CD4-positive, alpha-beta memory T cell (primary cell): ENCODE measurements at regions not wholly inside any gene's neighbourhood (a gene's known extent, or its start where the extent isn't known, plus 50 kb on each side); places are given as distances from the start of the nearest gene placed in this dataset.
"Not testable (repeated sequence)": the region's sequence is repeated elsewhere in the genome, so short reads cannot be mapped to it uniquely, and the experiment has no call there.

Source experiments
- CTCF ChIA-PET: fragments of 350-600 bp; sonication (Branson Sonifier 250); formaldehyde crosslinking; loops from one replicate; lab custom pipeline; 2021; ENCODE audit warnings: inconsistent platforms; ENCODE audit not compliant: partially characterized antibody; lab: Charles Lee
- POLR2A ChIA-PET: fragments of 350-600 bp; sonication (Branson Sonifier 250); formaldehyde crosslinking; loops from one replicate; lab custom pipeline; 2021; ENCODE audit not compliant: partially characterized antibody; lab: Charles Lee
- DNase-seq, 5 donors: peaks; one replicate each; pipeline versions ENCODE4 v3.0.0 to v3.0.0-alpha.2; 2020 to 2022; ENCODE audit warnings: mixed read lengths in 1 of 5
- H3K27ac ChIP-seq: one replicate; pipeline ENCODE4 v1.7.0; 2013; ENCODE audit warnings: low read depth, low read length
- H3K27me3 ChIP-seq: 2 replicates; pipeline ENCODE4 v1.7.0; 2013; ENCODE audit warnings: mild to moderate bottlenecking, low read length, moderate library complexity; ENCODE audit not compliant: insufficient read depth
- H3K36me3 ChIP-seq: 2 replicates; pipeline ENCODE4 v1.7.0; 2013; ENCODE audit warnings: mild to moderate bottlenecking, low read length, moderate library complexity; ENCODE audit not compliant: insufficient read depth
- H3K4me1 ChIP-seq: 2 replicates; pipeline ENCODE4 v1.7.0; 2013; ENCODE audit warnings: mild to moderate bottlenecking, low read length, moderate library complexity; ENCODE audit not compliant: insufficient read depth
- H3K4me3 ChIP-seq, 2 donors: one replicate each; pipeline ENCODE4 v1.7.0; 2013; ENCODE audit warnings: low read length in 2 of 2, mild to moderate bottlenecking in 1 of 2
- H3K9me3 ChIP-seq, 2 donors: one replicate each; pipeline ENCODE4 v1.7.0; 2013; ENCODE audit warnings: low read length in 2 of 2, control low read depth in 1 of 2; ENCODE audit not compliant: control insufficient read depth in 1 of 2
- H3K27ac Mint-ChIP-seq, 7 donors: one replicate each; pipeline ENCODE4 v1.8.0; 2020 to 2021; ENCODE audit warnings: mixed read lengths in 7 of 7, mild to moderate bottlenecking in 6 of 7, inconsistent platforms in 3 of 7, moderate library complexity in 3 of 7
- H3K27me3 Mint-ChIP-seq, 2 donors: one replicate each; pipeline ENCODE4 v1.8.0; 2020 to 2021; ENCODE audit warnings: mixed read lengths in 2 of 2
- H3K36me3 Mint-ChIP-seq, 2 donors: one replicate each; pipeline ENCODE4 v1.8.0; 2020 to 2021; ENCODE audit warnings: mixed read lengths in 2 of 2, inconsistent platforms in 1 of 2, mild to moderate bottlenecking in 1 of 2
- H3K4me1 Mint-ChIP-seq, 4 donors: one replicate each; pipeline ENCODE4 v1.8.0; 2020 to 2021; ENCODE audit warnings: mixed read lengths in 4 of 4, mild to moderate bottlenecking in 1 of 4
- H3K4me3 Mint-ChIP-seq, 8 donors: one replicate each; pipeline ENCODE4 v1.8.0; 2020 to 2021; ENCODE audit warnings: mixed read lengths in 8 of 8, mild to moderate bottlenecking in 7 of 8, moderate library complexity in 6 of 8, inconsistent platforms in 3 of 8
- H3K9me3 Mint-ChIP-seq, 8 donors: one replicate each; pipeline ENCODE4 v1.8.0; 2020 to 2021; ENCODE audit warnings: mixed read lengths in 8 of 8, mild to moderate bottlenecking in 5 of 8, inconsistent platforms in 3 of 8, moderate library complexity in 1 of 8
- intact Hi-C: fragments of 100-400 bp; cut with micrococcal nuclease; formaldehyde crosslinking; loops from one replicate; pipeline ENCODE4 v1.15.1; 2023

DNA sequence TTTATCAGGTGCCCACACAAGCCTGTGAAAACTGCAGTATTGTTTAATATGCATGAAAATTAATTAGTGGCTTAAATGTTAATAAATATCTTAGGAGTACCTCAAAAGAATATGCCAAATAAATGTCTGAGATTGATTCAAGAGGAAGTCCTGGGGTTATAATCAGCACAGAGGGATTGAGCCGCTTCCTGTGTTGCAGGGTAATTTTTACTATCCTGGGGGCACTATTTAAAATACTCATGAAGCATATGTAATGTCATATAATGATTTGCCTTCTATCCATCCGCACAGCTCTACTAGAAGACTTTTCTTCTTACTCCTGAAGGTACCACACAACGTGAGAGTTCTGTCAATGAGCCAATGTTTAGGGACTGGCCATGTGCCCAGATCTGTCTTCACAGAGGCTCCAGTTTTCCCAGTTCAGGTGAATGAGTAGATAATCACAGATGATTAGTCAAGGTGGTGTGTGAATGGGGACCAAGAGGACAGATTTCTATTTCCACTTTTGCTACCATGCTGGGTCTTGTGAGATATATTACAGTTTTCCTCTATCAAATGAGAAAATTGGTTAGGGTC, 233.3 kb downstream of the USP46 start:
- Histone ChIP-seq H3K9me3 (no peaks in the 10 kb centered on the region), H3K36me3 (no peaks in the 10 kb centered on the region), H3K4me3 (no peak overlapping the region), H3K27me3 (no peaks in the 10 kb centered on the region), H3K4me1 (no peaks in the 10 kb centered on the region), H3K27ac (no peak overlapping the region)
- no peak for DNase-seq
- Mint-ChIP-seq H3K4me3 (no peak overlapping the region), H3K27me3 (no peaks in the 10 kb centered on the region), H3K27ac (no peak overlapping the region), H3K4me1 (no peaks in the 10 kb centered on the region), H3K9me3 (peaks cover 0 to 4% (median 0%) of the 10 kb centered on the region in 8 donors), H3K36me3 (no peaks in the 10 kb centered on the region)
- POLR2A ChIA-PET = no interaction called here
- intact Hi-C loops = no loop called here
- CTCF ChIA-PET = no interaction called here

DNA sequence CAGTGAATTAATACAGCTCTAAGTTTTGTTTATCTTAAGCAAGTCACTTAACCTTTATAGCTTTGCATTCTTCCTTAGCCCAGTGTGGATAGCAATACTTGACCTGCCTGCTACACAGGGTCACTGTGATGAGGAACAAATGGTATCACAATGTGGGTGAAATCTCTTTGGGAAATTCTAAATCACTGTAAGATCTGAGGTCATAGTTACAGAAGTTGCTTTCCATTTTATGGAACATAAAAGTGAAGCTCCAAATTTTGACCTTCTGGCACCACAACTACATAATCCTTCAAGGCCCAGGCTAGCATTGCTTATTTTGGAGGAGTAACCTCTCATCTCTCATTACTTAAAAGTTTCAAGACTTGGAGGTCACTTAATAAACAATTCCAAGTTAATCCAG, 227.7 kb downstream of the USP46 start:
- no peak overlapping the region for H3K27ac ChIP-seq

DNA sequence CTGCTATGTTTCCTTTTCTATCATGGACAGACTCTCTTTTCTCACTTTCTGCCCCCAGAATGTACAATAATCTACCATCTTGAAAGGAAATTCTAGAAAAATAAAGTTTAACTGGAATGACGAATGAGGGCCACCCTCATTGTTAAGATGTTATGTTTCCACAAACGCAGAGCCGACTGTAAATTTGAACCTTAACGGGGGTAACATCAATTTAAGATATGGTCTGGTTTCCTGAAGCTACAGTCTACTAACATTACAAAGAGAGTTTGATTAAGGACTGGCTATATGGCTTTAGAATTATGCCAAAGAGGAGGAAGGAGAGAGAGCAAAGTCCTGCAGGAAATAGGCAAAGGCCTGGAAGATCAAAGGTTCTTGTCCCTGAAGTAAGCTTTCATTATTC, 227.2 kb downstream of the USP46 start:
- ChIA-PET CTCF (no interaction called here), POLR2A (no interaction called here)
- H3K4me1 Mint-ChIP-seq = no peaks in the 10 kb centered on the region
- H3K4me1 ChIP-seq = no peaks in the 10 kb centered on the region
- no peaks in the 10 kb centered on the region for H3K36me3 ChIP-seq
- no peak overlapping the region for H3K4me3 Mint-ChIP-seq
- no peaks in the 10 kb centered on the region for H3K36me3 Mint-ChIP-seq
- no peaks in the 10 kb centered on the region for H3K9me3 Mint-ChIP-seq
- no peaks in the 10 kb centered on the region for H3K9me3 ChIP-seq
- peaks cover 0 to 5% of the 10 kb centered on the region in 2 donors for H3K27me3 Mint-ChIP-seq
- no peak overlapping the region for H3K27ac Mint-ChIP-seq
- no peaks in the 10 kb centered on the region for H3K27me3 ChIP-seq
- no peak overlapping the region for H3K27ac ChIP-seq
- no peak overlapping the region for H3K4me3 ChIP-seq
- intact Hi-C loops = no loop called here
- no peak for DNase-seq

More for the DNA sequence above, 227.7 kb downstream of the USP46 start:
- Mint-ChIP-seq H3K4me1 (no peaks in the 10 kb centered on the region), H3K27ac (no peak overlapping the region), H3K4me3 (no peak overlapping the region), H3K9me3 (no peaks in the 10 kb centered on the region), H3K27me3 (peaks cover 0 to 5% of the 10 kb centered on the region in 2 donors), H3K36me3 (no peaks in the 10 kb centered on the region)
- ChIA-PET CTCF (no interaction called here), POLR2A (no interaction called here)
- Histone ChIP-seq H3K4me3 (no peak overlapping the region), H3K27me3 (no peaks in the 10 kb centered on the region), H3K9me3 (no peaks in the 10 kb centered on the region), H3K36me3 (no peaks in the 10 kb centered on the region), H3K4me1 (no peaks in the 10 kb centered on the region)
- DNase-seq = no peak
- intact Hi-C loops = no loop called here

DNA sequence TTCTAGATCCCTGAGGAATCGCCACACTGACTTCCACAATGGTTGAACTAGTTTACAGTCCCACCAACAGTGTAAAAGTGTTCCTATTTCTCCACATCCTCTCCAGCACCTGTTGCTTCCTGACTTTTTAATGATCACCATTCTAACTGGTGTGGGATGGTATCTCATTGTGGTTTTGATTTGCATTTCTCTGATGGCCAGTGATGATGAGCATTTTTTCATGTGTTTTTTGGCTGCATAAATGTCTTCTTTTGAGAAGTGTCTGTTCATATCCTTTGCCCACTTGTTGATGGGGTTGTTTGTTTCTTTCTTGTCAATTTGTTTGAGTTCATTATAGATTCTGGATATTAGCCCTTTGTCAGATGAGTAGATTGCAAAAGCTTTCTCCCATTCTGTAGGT, 216.6 kb downstream of the USP46 start:
- H3K27me3 ChIP-seq, H3K9me3 ChIP-seq, CTCF ChIA-PET, H3K4me1 Mint-ChIP-seq, POLR2A ChIA-PET, H3K36me3 Mint-ChIP-seq, DNase-seq, H3K4me3 Mint-ChIP-seq, H3K27ac ChIP-seq, H3K27me3 Mint-ChIP-seq, H3K4me3 ChIP-seq, H3K27ac Mint-ChIP-seq, intact Hi-C loops, H3K36me3 ChIP-seq, H3K9me3 Mint-ChIP-seq, H3K4me1 ChIP-seq: not testable (repeated sequence)

DNA sequence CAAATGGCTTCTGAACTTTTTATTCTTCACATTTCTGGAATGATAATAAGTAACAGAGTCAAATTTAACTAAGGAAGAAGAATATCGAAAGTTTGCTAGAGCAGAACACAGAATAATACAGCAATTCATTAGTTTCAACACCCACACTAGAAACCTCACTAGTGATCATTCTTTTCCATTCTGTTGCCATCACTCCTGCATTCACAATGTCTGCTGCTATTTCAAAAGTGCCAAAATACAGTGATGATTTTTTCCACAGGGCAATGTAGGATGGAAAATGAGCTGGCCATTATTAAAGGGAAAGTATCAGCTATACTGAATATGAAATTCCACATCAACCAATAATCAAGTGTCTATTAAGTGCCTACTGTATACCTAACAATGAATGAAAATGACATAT, 186.7 kb downstream of the USP46 start:
- Mint-ChIP-seq H3K4me3 (peak overlapping the region in 1 of 8 donors; percentile 16), H3K4me1 (peaks cover 0 to 1% (median 0%) of the 10 kb centered on the region in 4 donors), H3K36me3 (no peaks in the 10 kb centered on the region), H3K27me3 (peaks cover 9 to 10% of the 10 kb centered on the region in 2 donors), H3K9me3 (peaks cover 0 to 3% (median 0%) of the 10 kb centered on the region in 8 donors), H3K27ac (no peak overlapping the region)
- no peaks in the 10 kb centered on the region for H3K9me3 ChIP-seq
- no peaks in the 10 kb centered on the region for H3K27me3 ChIP-seq
- ChIA-PET CTCF (interaction anchor here (0.6 kb wide), 1 partner anchor 514 kb away, joined by 3 read pairs; no protein-coding TSS in a partner anchor), POLR2A (no interaction called here)
- DNase-seq = no peak
- H3K36me3 ChIP-seq = no peaks in the 10 kb centered on the region
- H3K27ac ChIP-seq = no peak overlapping the region
- H3K4me3 ChIP-seq = no peak overlapping the region
- intact Hi-C loops = no loop called here
- H3K4me1 ChIP-seq = no peaks in the 10 kb centered on the region

DNA sequence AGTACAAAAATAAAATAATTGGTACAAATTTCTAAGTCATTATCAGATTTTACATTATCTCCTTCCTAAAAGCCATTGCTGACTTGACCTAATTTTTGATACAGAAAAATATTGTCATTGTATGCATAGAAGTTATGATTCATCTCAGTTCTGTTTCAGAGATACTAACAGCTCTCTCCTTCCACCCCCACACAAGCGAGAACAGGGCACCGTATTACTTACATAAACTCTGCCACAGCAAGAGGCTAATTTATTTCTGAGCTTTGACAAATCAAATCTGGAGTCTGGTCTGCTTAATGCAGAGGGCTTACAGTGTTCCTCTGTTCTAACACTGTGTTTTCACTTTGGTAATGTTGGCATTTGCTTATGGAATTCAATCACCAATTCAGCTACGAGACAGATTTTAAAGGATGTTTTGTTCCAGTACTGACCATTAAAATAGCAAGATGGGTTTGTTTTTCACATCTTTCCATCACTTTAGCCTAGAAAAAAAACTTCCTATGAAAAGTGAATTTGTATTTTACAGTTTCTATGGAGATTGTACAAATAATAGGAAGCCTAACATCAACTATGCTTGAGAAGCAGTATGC, 181.8 kb downstream of the USP46 start:
- Histone ChIP-seq H3K4me3 (no peak overlapping the region), H3K27ac (no peak overlapping the region), H3K4me1 (no peaks in the 10 kb centered on the region), H3K9me3 (no peaks in the 10 kb centered on the region), H3K36me3 (no peaks in the 10 kb centered on the region), H3K27me3 (no peaks in the 10 kb centered on the region)
- POLR2A ChIA-PET = no interaction called here
- H3K27me3 Mint-ChIP-seq = peaks cover 8 to 9% of the 10 kb centered on the region in 2 donors
- DNase-seq = no peak
- no peaks in the 10 kb centered on the region for H3K36me3 Mint-ChIP-seq
- intact Hi-C loops = no loop called here
- H3K27ac Mint-ChIP-seq = no peak overlapping the region
- CTCF ChIA-PET = no interaction called here
- H3K4me3 Mint-ChIP-seq = no peak overlapping the region
- no peaks in the 10 kb centered on the region for H3K4me1 Mint-ChIP-seq
- peaks cover 0 to 4% (median 2%) of the 10 kb centered on the region in 8 donors for H3K9me3 Mint-ChIP-seq

DNA sequence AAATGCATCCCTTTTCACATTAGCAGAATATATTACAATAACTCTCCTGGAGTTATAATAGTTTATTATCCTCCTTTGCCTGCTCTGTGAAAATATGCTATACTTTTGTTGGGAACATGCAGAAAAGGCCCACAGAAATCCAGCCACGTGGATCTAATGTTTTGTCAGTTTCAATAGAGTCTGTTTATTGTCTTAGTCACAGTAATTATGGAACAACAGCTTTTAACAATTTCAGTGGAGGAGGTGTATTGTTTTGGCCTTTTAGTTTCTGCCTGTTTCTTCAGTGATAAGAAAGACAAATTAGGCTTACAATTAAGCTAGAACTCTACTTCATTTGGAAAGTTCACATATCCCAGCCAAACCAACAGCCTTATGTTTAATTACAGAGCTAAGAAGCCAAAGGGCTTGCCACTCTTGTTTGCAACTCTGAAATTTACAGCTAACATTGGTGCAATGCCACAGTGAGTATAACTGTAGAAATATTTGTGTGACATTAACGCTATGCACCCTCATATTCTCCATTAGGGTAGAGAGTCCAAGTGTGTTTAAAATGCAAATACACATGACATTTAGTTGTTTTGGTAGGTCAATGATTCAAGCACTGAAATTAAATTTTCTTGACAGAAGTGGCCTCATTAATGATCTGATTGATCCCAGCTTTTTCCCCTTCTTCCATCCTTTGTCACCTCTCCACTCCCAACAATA, 175.8 kb downstream of the USP46 start:
- Histone ChIP-seq H3K4me3 (no peak overlapping the region), H3K27ac (no peak overlapping the region), H3K9me3 (no peaks in the 10 kb centered on the region), H3K36me3 (no peaks in the 10 kb centered on the region), H3K4me1 (no peaks in the 10 kb centered on the region), H3K27me3 (no peaks in the 10 kb centered on the region)
- no peak overlapping the region for H3K4me3 Mint-ChIP-seq
- H3K27ac Mint-ChIP-seq = no peak overlapping the region
- intact Hi-C loops = no loop called here
- H3K36me3 Mint-ChIP-seq = no peaks in the 10 kb centered on the region
- H3K27me3 Mint-ChIP-seq = peaks cover 8 to 9% of the 10 kb centered on the region in 2 donors
- no peak for DNase-seq
- CTCF ChIA-PET = no interaction called here
- H3K9me3 Mint-ChIP-seq = peaks cover 0 to 9% (median 2%) of the 10 kb centered on the region in 8 donors
- H3K4me1 Mint-ChIP-seq = no peaks in the 10 kb centered on the region
- POLR2A ChIA-PET = no interaction called here
